Right atrium auricular region (tissue), 2 donors: ENCODE measurements at regions not wholly inside any gene's neighbourhood (a gene's known extent, or its start where the extent isn't known, plus 50 kb on each side); places are given as distances from the start of the nearest gene placed in this dataset.
A peak's percentile ranks its signal among the peaks of the same experiment; 100 is the strongest.

Source experiments
- DNase-seq: peaks from one replicate; pipeline ENCODE4 v3.0.0-alpha.2; 2019; ENCODE audit warnings: low spot score
- H3K27ac ChIP-seq, 2 donors: fragments of 200-600 bp; sonication (generic); 1 replicate in 1 of 2; 2 replicates in 1 of 2; pipeline ENCODE4 v1.5.1; 2016 to 2019
- H3K27me3 ChIP-seq, 2 donors: fragments of 200-600 bp; sonication (generic); one replicate each; pipeline versions ENCODE4 v1.5.1 to v1.6.0; 2017 to 2019
- H3K36me3 ChIP-seq: fragments of 200-600 bp; sonication (generic); one replicate; pipeline ENCODE4 v1.5.1; 2016
- H3K4me1 ChIP-seq, 2 donors: fragments of 200-600 bp; sonication (generic); one replicate each; pipeline versions ENCODE4 v1.5.1 to v1.6.0; 2017 to 2019
- H3K4me3 ChIP-seq, 2 donors: fragments of 200-600 bp; sonication (generic); 1 replicate in 1 of 2; 2 replicates in 1 of 2; pipeline ENCODE4 v1.5.1; 2017 to 2019; ENCODE audit warnings: mild to moderate bottlenecking in 1 of 2, moderate library complexity in 1 of 2
- H3K9me3 ChIP-seq, 2 donors: fragments of 200-600 bp; sonication (generic); one replicate each; pipeline ENCODE4 v1.5.1; 2019
- CTCF ChIP-seq, 2 donors: fragments of 200-600 bp; sonication (generic); IDR thresholded peaks; one replicate each; pipeline ENCODE4 v1.5.1; 2019; ENCODE audit warnings: antibody characterized with exemption in 2 of 2

DNA sequence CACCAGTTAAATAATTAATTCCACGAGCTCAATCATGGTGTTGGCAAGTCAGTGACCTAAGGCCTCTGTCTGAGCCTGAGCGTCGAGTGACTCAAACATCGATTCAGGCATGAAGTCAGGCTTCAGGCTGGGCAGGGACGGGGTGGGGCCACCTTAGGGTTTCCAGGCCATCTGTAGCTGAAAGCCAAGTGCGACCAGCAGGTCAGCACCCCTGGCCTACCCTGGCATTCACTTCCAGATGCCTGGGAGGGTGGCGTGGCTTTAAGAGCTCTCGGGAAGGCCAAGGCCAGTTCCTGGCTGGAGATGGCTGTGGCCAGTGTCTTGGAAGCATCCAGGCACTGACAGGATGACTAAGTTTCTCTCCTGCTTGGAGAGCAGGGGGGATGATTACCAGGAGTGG lies 113.4 kb downstream of the DACT2 start:
- no peaks in the 10 kb centered on the region for H3K36me3 ChIP-seq
- H3K4me3 ChIP-seq, result no peak overlapping the region
- H3K27me3 ChIP-seq, result no peaks in the 10 kb centered on the region
- DNase-seq, result no peak
- H3K4me1 ChIP-seq, result no peaks in the 10 kb centered on the region
- no peaks in the 10 kb centered on the region for H3K9me3 ChIP-seq
- H3K27ac ChIP-seq, result no peak overlapping the region
- no peak for TF ChIP-seq CTCF (IDR thresholded peaks at IDR 0.05)

DNA sequence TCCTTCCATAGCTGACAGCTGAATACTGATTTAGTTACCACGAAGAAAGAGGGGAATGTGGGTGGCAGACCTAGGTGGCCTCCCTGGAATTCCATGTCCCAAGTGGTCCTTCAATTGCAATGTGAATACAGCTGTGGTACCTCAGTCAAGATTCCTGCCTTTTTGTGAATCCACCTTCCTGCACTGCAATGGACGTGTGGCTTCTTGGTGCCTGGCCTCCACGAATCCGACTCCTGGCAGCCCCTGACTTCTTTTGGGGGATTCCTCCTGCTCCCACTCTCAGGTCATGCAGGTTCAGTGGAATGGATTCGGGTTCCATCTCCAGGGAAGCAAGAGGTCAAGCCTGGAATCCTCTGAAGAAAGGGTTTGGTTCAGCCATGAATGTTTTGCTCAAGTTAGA lies 117.8 kb downstream of the DACT2 start:
- Histone ChIP-seq H3K36me3 (no peaks in the 10 kb centered on the region), H3K9me3 (no peaks in the 10 kb centered on the region), H3K27me3 (no peaks in the 10 kb centered on the region), H3K4me1 (no peaks in the 10 kb centered on the region), H3K27ac (no peak overlapping the region), H3K4me3 (no peak overlapping the region)
- DNase-seq, result no peak
- no peak for TF ChIP-seq CTCF (IDR thresholded peaks at IDR 0.05)

DNA sequence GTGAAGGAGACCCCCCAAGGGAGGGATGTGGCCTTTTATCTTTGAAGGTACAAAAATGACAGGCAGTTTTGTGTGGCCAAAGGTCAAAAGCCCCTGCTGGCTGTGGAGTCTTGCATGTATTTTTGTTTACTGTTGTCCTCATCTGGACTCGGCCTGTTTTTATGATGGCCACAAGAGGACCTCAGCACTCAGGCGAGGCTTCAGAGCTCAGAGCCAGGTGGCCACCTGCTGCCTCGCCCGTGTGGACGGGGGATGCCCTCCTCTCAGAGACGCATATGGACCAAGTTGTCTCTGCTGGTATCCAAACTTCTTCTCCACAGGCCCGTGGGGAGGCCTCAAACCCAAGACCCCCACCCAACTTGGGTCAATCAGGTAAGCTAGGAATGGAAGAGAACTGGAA lies 118.2 kb downstream of the DACT2 start:
- TF ChIP-seq CTCF (IDR thresholded peaks at IDR 0.05), result peak in 1 of 2 donors; percentile 33
- H3K4me1 ChIP-seq, result no peaks in the 10 kb centered on the region
- H3K27me3 ChIP-seq, result no peaks in the 10 kb centered on the region
- no peak overlapping the region for H3K27ac ChIP-seq
- no peak overlapping the region for H3K4me3 ChIP-seq
- no peak for DNase-seq
- H3K9me3 ChIP-seq, result no peaks in the 10 kb centered on the region
- no peaks in the 10 kb centered on the region for H3K36me3 ChIP-seq

- DNase-seq, result no peak
- H3K9me3 ChIP-seq, result no peaks in the 10 kb centered on the region
- no peaks in the 10 kb centered on the region for H3K36me3 ChIP-seq
- H3K27ac ChIP-seq, result no peak overlapping the region
- no peak for TF ChIP-seq CTCF (IDR thresholded peaks at IDR 0.05)
- H3K4me1 ChIP-seq, result no peaks in the 10 kb centered on the region
- H3K27me3 ChIP-seq, result no peaks in the 10 kb centered on the region
- no peak overlapping the region for H3K4me3 ChIP-seq
These were observed 118.9 kb downstream of the DACT2 start for GRCh38 chr6:168200571-168201134.

GRCh38 chr6:168198302-168199180 lies 119.5 kb upstream of the FRMD1 start:
- no peaks in the 10 kb centered on the region for H3K9me3 ChIP-seq
- no peaks in the 10 kb centered on the region for H3K27me3 ChIP-seq

More at GRCh38 chr6:168198302-168199180, 119.5 kb upstream of the FRMD1 start:
- DNase-seq, result no peak
- Histone ChIP-seq H3K27ac (no peak overlapping the region), H3K4me1 (no peaks in the 10 kb centered on the region), H3K4me3 (no peak overlapping the region), H3K36me3 (no peaks in the 10 kb centered on the region)
- TF ChIP-seq CTCF (IDR thresholded peaks at IDR 0.05), result no peak
